A549 (cell line): ENCODE measurements at regions not wholly inside any gene's neighbourhood (a gene's known extent, or its start where the extent isn't known, plus 50 kb on each side); places are given as distances from the start of the nearest gene placed in this dataset.

ENCODE experiments used
- ATAC-seq, 2 experiments: fragments of 200-7000 bp in 1 of 2; fragments of >200 bp in 1 of 2; cut with Nextera tagmentation in 1 of 2; cut with Tn5 transposase in 1 of 2; 3 replicates each; pipeline versions ENCODE4 v1.8.0 to v1.9.1; 2018 to 2020; ENCODE audit warnings: mild to moderate bottlenecking in 1 of 2, moderate library complexity in 1 of 2
- CTCF ChIA-PET: fragments of 300-600 bp; sonication (Branson Sonifier 250); formaldehyde crosslinking; extraction: SDS; loops from one replicate; lab custom pipeline; 2021; ENCODE audit warnings: antibody characterized with exemption, inconsistent platforms; lab: Yijun Ruan, JAX
- POLR2A ChIA-PET: fragments of 350-600 bp; formaldehyde crosslinking; extraction: SDS; loops from one replicate; lab custom pipeline; 2021; ENCODE audit warnings: antibody characterized with exemption, inconsistent platforms; lab: Yijun Ruan, JAX
- DNase-seq, 2 experiments: peaks; one replicate each; pipeline versions ENCODE4 v3.0.0 to v3.0.0-alpha.2; 2011 to 2016; ENCODE audit warnings: low read depth in 1 of 2, low spot score in 1 of 2
- FAIRE-seq: peaks from 2 replicates; lab custom pipeline; 2011; peaks lifted over from hg19 to GRCh38; lab: Jason Lieb, UNC
- H3K27ac ChIP-seq, 2 experiments: fragments of >200 bp; sonication (Bioruptor Twin); formaldehyde crosslinking; 3 replicates each; pipeline ENCODE4 v1.5.1; 2016 to 2017
- H3K4me1 ChIP-seq: fragments of >200 bp; sonication (Bioruptor Twin); formaldehyde crosslinking; 3 replicates; pipeline ENCODE4 v1.6.1; 2016
- H3K4me2 ChIP-seq: fragments of >200 bp; sonication (Bioruptor Twin); formaldehyde crosslinking; 3 replicates; pipeline ENCODE4 v1.6.1; 2016
- H3K4me3 ChIP-seq: fragments of >200 bp; sonication (Bioruptor Twin); formaldehyde crosslinking; 3 replicates; pipeline ENCODE4 v1.5.1; 2016
- H3K9me3 ChIP-seq: fragments of >200 bp; sonication (Bioruptor Twin); formaldehyde crosslinking; 3 replicates; pipeline ENCODE4 v1.6.1; 2016
- CBX2 ChIP-seq: fragments of 200-600 bp; sonication (generic); IDR thresholded peaks from 2 replicates; pipeline ENCODE4 v1.6.1; 2016; ENCODE audit warnings: low read depth, mild to moderate bottlenecking, borderline replicate concordance
- CEBPB ChIP-seq, 2 experiments: fragments of >200 bp in 1 of 2; sonication (Bioruptor Twin) in 1 of 2; formaldehyde crosslinking in 1 of 2; IDR thresholded peaks; 2 replicates each; pipeline ENCODE4 v1.6.1; 2012 to 2016
- CHD2 ChIP-seq: fragments of 150-350 bp; IDR thresholded peaks from 2 replicates; pipeline ENCODE4 v1.6.1; 2014; ENCODE audit warnings: low read length; ENCODE audit not compliant: partially characterized antibody
- CHD4 ChIP-seq: fragments of 200-600 bp; sonication (generic); IDR thresholded peaks from 2 replicates; pipeline ENCODE4 v1.6.1; 2016; ENCODE audit warnings: antibody characterized with exemption, mild to moderate bottlenecking, borderline replicate concordance
- CTCF ChIP-seq: fragments of >200 bp; sonication (Bioruptor Twin); formaldehyde crosslinking; IDR thresholded peaks from 3 replicates; pipeline ENCODE4 v1.5.1; 2016
- EHMT2 ChIP-seq: fragments of 200-600 bp; sonication (generic); IDR thresholded peaks from 2 replicates; pipeline ENCODE4 v1.6.1; 2016; ENCODE audit warnings: antibody characterized with exemption, low read depth, mild to moderate bottlenecking, moderate library complexity
- FOSB ChIP-seq: fragments of 250-450 bp; sonication (Bioruptor Pico); IDR thresholded peaks from 2 replicates; pipeline ENCODE4 v1.5.0; 2020; ENCODE audit warnings: mild to moderate bottlenecking, moderate library complexity
- FOXS1 ChIP-seq: fragments of 250-450 bp; sonication (Bioruptor Pico); IDR thresholded peaks from 2 replicates; pipeline ENCODE4 v1.5.0; 2020; ENCODE audit warnings: mild to moderate bottlenecking, moderate library complexity
- HDAC2 ChIP-seq: fragments of 200-600 bp; sonication (generic); IDR thresholded peaks from 2 replicates; pipeline ENCODE4 v1.6.1; 2016
- MAZ ChIP-seq: fragments of 150-350 bp; IDR thresholded peaks from 2 replicates; pipeline ENCODE4 v1.6.1; 2014; ENCODE audit warnings: antibody characterized with exemption, low read depth, low read length, borderline replicate concordance
- NFE2L2 ChIP-seq: fragments of 150-350 bp; conservative IDR thresholded peaks from 2 replicates; pipeline ENCODE4 v1.6.1; 2014; ENCODE audit warnings: low read length
- NPAS2 ChIP-seq: fragments of 250-450 bp; sonication (Bioruptor Pico); IDR thresholded peaks from 2 replicates; pipeline ENCODE4 v1.8.0; 2022; ENCODE audit warnings: mild to moderate bottlenecking, moderate library complexity, borderline replicate concordance
- RFX5 ChIP-seq: fragments of 450-650 bp; IDR thresholded peaks from 2 replicates; pipeline ENCODE4 v1.7.1; 2014; ENCODE audit warnings: antibody characterized with exemption, mild to moderate bottlenecking, moderate library complexity
- RNF2 ChIP-seq: fragments of 200-600 bp; sonication (generic); IDR thresholded peaks from 2 replicates; pipeline ENCODE4 v1.6.1; 2016; ENCODE audit warnings: low read depth, mild to moderate bottlenecking, antibody characterized with exemption, moderate library complexity, borderline replicate concordance
- TP53 ChIP-seq: fragments of 250-450 bp; sonication (Bioruptor Pico); IDR thresholded peaks from 2 replicates; pipeline ENCODE4 v1.5.0; 2021; ENCODE audit warnings: mild to moderate bottlenecking, moderate library complexity
- ZFP36 ChIP-seq: fragments of 450-650 bp; IDR thresholded peaks from 2 replicates; pipeline ENCODE4 v1.6.1; 2014; ENCODE audit warnings: borderline replicate concordance; ENCODE audit not compliant: partially characterized antibody
- ZSCAN20 ChIP-seq: fragments of 250-450 bp; sonication (Bioruptor Pico); IDR thresholded peaks from 2 replicates; pipeline ENCODE4 v1.8.0; 2022; ENCODE audit warnings: mild to moderate bottlenecking, moderate library complexity
- WGBS: methylation state at CpG from one replicate; pipeline ENCODE4 v1.1.6; 2017; ENCODE audit errors: missing lambda C conversion rate; 5-methylcytosine and 5-hydroxymethylcytosine counted together
- TF ChIP-seq, protein P1 (sequence below): IDR thresholded peaks from 2 replicates; pipeline ENCODE4 v1.6.1; 2012
- TF ChIP-seq, protein P2 (sequence below): fragments of 200-600 bp; sonication (generic); IDR thresholded peaks from 2 replicates; pipeline ENCODE4 v1.6.1; 2016; ENCODE audit warnings: antibody characterized with exemption, mild to moderate bottlenecking, moderate library complexity
- TF ChIP-seq, protein P3 (sequence below): fragments of >200 bp; sonication (Bioruptor Twin); formaldehyde crosslinking; IDR thresholded peaks from 3 replicates; pipeline ENCODE4 v1.6.1; 2016

- ChIA-PET POLR2A (no interaction called here), CTCF (no interaction called here)
- TF ChIP-seq CTCF (no peak), CEBPB (IDR thresholded peaks at IDR 0.05) (no peak), HDAC2 (no peak), CHD4 (no peak), MAZ (no peak), CHD2 (no peak), EHMT2 (no peak), NPAS2 (CRISPR knock-in tag) (no peak), ZFP36 (no peak), ZSCAN20 (CRISPR knock-in tag) (no peak), TP53 (CRISPR knock-in tag) (no peak), NFE2L2 (no peak), CBX2 (no peak), RNF2 (no peak), RFX5 (no peak), FOXS1 (CRISPR knock-in tag) (no peak)
- TF ChIP-seq, protein P1, sequence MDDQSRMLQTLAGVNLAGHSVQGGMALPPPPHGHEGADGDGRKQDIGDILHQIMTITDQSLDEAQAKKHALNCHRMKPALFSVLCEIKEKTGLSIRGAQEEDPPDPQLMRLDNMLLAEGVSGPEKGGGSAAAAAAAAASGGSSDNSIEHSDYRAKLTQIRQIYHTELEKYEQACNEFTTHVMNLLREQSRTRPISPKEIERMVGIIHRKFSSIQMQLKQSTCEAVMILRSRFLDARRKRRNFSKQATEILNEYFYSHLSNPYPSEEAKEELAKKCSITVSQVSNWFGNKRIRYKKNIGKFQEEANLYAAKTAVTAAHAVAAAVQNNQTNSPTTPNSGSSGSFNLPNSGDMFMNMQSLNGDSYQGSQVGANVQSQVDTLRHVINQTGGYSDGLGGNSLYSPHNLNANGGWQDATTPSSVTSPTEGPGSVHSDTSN: no peak
- TF ChIP-seq, protein P2, sequence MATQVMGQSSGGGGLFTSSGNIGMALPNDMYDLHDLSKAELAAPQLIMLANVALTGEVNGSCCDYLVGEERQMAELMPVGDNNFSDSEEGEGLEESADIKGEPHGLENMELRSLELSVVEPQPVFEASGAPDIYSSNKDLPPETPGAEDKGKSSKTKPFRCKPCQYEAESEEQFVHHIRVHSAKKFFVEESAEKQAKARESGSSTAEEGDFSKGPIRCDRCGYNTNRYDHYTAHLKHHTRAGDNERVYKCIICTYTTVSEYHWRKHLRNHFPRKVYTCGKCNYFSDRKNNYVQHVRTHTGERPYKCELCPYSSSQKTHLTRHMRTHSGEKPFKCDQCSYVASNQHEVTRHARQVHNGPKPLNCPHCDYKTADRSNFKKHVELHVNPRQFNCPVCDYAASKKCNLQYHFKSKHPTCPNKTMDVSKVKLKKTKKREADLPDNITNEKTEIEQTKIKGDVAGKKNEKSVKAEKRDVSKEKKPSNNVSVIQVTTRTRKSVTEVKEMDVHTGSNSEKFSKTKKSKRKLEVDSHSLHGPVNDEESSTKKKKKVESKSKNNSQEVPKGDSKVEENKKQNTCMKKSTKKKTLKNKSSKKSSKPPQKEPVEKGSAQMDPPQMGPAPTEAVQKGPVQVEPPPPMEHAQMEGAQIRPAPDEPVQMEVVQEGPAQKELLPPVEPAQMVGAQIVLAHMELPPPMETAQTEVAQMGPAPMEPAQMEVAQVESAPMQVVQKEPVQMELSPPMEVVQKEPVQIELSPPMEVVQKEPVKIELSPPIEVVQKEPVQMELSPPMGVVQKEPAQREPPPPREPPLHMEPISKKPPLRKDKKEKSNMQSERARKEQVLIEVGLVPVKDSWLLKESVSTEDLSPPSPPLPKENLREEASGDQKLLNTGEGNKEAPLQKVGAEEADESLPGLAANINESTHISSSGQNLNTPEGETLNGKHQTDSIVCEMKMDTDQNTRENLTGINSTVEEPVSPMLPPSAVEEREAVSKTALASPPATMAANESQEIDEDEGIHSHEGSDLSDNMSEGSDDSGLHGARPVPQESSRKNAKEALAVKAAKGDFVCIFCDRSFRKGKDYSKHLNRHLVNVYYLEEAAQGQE: no peak
- H3K27ac ChIP-seq: no peak overlapping the region
- H3K4me3 ChIP-seq: no peak overlapping the region
- H3K4me1 ChIP-seq: no peaks in the 10 kb centered on the region
- no peak for DNase-seq
- H3K9me3 ChIP-seq: no peaks in the 10 kb centered on the region
- no peak overlapping the region for H3K4me2 ChIP-seq
- ATAC-seq: no peak
- no peak for FAIRE-seq
Observed at GRCh38 chr18:34600158-34600557, 109.9 kb upstream of the DTNA start.

DNA sequence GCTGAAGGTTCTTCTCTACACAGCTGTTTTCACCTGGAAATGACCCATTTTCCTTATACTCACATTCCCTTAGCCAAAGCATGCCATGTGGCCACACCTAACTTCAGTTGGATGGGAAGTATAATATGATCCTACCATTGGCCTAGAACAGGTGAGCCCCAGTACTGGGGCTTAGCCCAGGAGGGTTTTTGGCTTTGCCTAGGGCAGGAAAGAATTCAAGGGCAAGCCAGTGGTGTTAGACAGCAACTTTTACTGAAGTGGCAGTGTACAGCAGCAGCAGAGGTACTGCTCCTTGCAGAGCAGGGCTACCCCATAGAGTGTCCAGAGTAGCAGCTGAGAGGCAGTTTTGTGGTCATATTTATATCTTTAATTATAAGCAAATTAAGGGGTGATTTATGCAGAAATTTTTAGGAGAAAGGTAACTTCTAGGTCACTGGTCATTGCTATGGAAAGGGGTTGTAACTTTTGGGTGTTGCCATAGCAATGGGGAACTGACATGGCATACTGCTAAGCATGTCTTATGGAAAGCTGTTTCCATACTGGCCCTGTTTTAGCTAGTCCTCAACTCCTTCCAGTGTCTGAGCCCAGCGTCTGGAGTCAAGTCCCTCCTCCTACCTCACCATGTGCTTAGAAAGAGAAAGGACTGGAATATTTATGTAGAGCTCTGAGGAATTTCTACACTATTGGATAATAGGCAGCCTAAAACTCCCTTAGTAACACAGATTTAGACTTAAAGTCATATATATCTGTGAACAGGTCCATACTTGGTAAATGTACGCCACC, 109.0 kb upstream of the DTNA start:
- H3K27ac ChIP-seq: no peak overlapping the region
- no peaks in the 10 kb centered on the region for H3K9me3 ChIP-seq
- H3K4me2 ChIP-seq: no peak overlapping the region
- POLR2A ChIA-PET: no interaction called here
- H3K4me1 ChIP-seq: no peaks in the 10 kb centered on the region
- 42% methylated on average over 2 of the region's 2 CpGs for WGBS
- ATAC-seq (no peak), DNase-seq (no peak), FAIRE-seq (no peak)
- CTCF ChIA-PET: no interaction called here
- TF ChIP-seq, protein P3, sequence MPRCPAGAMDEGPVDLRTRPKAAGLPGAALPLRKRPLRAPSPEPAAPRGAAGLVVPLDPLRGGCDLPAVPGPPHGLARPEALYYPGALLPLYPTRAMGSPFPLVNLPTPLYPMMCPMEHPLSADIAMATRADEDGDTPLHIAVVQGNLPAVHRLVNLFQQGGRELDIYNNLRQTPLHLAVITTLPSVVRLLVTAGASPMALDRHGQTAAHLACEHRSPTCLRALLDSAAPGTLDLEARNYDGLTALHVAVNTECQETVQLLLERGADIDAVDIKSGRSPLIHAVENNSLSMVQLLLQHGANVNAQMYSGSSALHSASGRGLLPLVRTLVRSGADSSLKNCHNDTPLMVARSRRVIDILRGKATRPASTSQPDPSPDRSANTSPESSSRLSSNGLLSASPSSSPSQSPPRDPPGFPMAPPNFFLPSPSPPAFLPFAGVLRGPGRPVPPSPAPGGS: no peak
- no peak for TF ChIP-seq FOSB (CRISPR knock-in tag)
- no peak overlapping the region for H3K4me3 ChIP-seq
